H1 (cell line): ENCODE measurements at regions not wholly inside any gene's neighbourhood (a gene's known extent, or its start where the extent isn't known, plus 50 kb on each side); places are given as distances from the start of the nearest gene placed in this dataset.

Experiments
- CTCF ChIA-PET: fragments of 300-600 bp; sonication (Branson Sonifier 250); formaldehyde crosslinking; loops from one replicate; lab custom pipeline; 2021; ENCODE audit not compliant: partially characterized antibody; lab: Charles Lee
- POLR2A ChIA-PET: fragments of 300-600 bp; sonication (Branson Sonifier 250); formaldehyde crosslinking; loops from one replicate; lab custom pipeline; 2021; ENCODE audit warnings: inconsistent platforms; ENCODE audit not compliant: partially characterized antibody; lab: Charles Lee
- DNase-seq, 2 experiments: peaks; one replicate each; pipeline versions ENCODE4 v3.0.0 to v3.0.0-alpha.2; 2010 to 2022; ENCODE audit warnings: low spot score in 2 of 2, low read depth in 1 of 2, mixed read lengths in 1 of 2
- FAIRE-seq: peaks from 2 replicates; lab custom pipeline; 2011; peaks lifted over from hg19 to GRCh38; lab: Jason Lieb, UNC
- H2AFZ ChIP-seq: 2 replicates; pipeline ENCODE4 v1.8.1; 2012; ENCODE audit warnings: low read length, inconsistent platforms
- H2AK5ac ChIP-seq: 2 replicates; pipeline ENCODE4 v1.6.1; 2013; ENCODE audit warnings: low read depth, low read length
- H2BK120ac ChIP-seq: replicated peaks from 2 replicates; pipeline ENCODE3; 2013; ENCODE audit warnings: low read depth, low read length, inconsistent platforms
- H2BK12ac ChIP-seq: 2 replicates; pipeline ENCODE4 v1.6.1; 2013; ENCODE audit warnings: low read depth, low read length
- H2BK15ac ChIP-seq: 2 replicates; pipeline ENCODE4 v1.6.1; 2013; ENCODE audit warnings: low read length
- H2BK20ac ChIP-seq: 2 replicates; pipeline ENCODE4 v1.6.1; 2013; ENCODE audit warnings: low read length
- H2BK5ac ChIP-seq: 2 replicates; pipeline ENCODE4 v1.6.1; 2013; ENCODE audit warnings: low read depth, low read length
- H3K14ac ChIP-seq: 2 replicates; pipeline ENCODE4 v1.6.1; 2013; ENCODE audit warnings: inconsistent platforms; ENCODE audit not compliant: insufficient read length
- H3K18ac ChIP-seq: 2 replicates; pipeline ENCODE4 v1.6.1; 2013; ENCODE audit warnings: low read length; ENCODE audit errors: extremely low read depth
- H3K23ac ChIP-seq: 2 replicates; pipeline ENCODE4 v1.6.1; 2013; ENCODE audit warnings: inconsistent platforms; ENCODE audit not compliant: insufficient read length
- H3K23me2 ChIP-seq: 2 replicates; pipeline ENCODE4 v1.6.1; 2013; ENCODE audit warnings: low read depth, low read length
- H3K27ac ChIP-seq: 2 replicates; pipeline ENCODE4 v1.6.1; 2011; ENCODE audit warnings: low read depth, low read length, inconsistent platforms
- H3K27me3 ChIP-seq, 4 experiments: replicated peaks in 1 of 4; 1 replicate in 1 of 4; 2 replicates in 3 of 4; pipeline versions ENCODE4 v1.6.1 to v1.8.1; 2011 to 2013; ENCODE audit warnings: low read length in 3 of 4, mild to moderate bottlenecking in 3 of 4, inconsistent platforms in 2 of 4, mixed read lengths in 2 of 4, moderate library complexity in 1 of 4; ENCODE audit not compliant: control insufficient read depth in 3 of 4, insufficient read depth in 3 of 4; ENCODE audit errors: extremely low read depth in 1 of 4
- H3K36me3 ChIP-seq, 4 experiments: 2 replicates each; pipeline versions ENCODE4 v1.6.1 to v1.8.1; 2011 to 2013; ENCODE audit warnings: mild to moderate bottlenecking in 4 of 4, low read length in 3 of 4, moderate library complexity in 2 of 4, control low read depth in 1 of 4, inconsistent platforms in 1 of 4; ENCODE audit not compliant: insufficient read depth in 4 of 4, control insufficient read depth in 2 of 4
- H3K4ac ChIP-seq: replicated peaks from 2 replicates; pipeline ENCODE3; 2013; ENCODE audit warnings: low read length, low read depth, mixed read lengths, inconsistent platforms; ENCODE audit not compliant: insufficient read length
- H3K4me1 ChIP-seq, 4 experiments: replicated peaks in 1 of 4; 1 replicate in 1 of 4; 2 replicates in 3 of 4; pipeline versions ENCODE4 v1.6.1 to v1.8.1; 2011 to 2013; ENCODE audit warnings: low read length in 3 of 4, inconsistent platforms in 2 of 4, mixed read lengths in 1 of 4; ENCODE audit not compliant: insufficient read depth in 4 of 4, control insufficient read depth in 3 of 4
- H3K4me2 ChIP-seq, 2 experiments: 2 replicates each; pipeline versions ENCODE4 v1.6.1 to v1.8.1; 2011 to 2013; ENCODE audit warnings: low read depth in 2 of 2, low read length in 2 of 2, control low read depth in 1 of 2, inconsistent platforms in 1 of 2, mild to moderate bottlenecking in 1 of 2; ENCODE audit not compliant: insufficient read depth in 1 of 2
- H3K4me3 ChIP-seq, 4 experiments: fragments of 200-600, 300-600 bp in 1 of 4; sonication (generic), shearing (Covaris generic), sonication (Bioruptor Twin) in 1 of 4; 2 replicates each; pipeline versions ENCODE4 v1.5.1 to v1.8.1; 2011 to 2016; ENCODE audit warnings: low read length in 4 of 4, low read depth in 3 of 4, control low read depth in 2 of 4, inconsistent platforms in 2 of 4, mild to moderate bottlenecking in 2 of 4, mixed read lengths in 1 of 4, moderate library complexity in 1 of 4; ENCODE audit not compliant: insufficient read depth in 2 of 4; ENCODE audit errors: extremely low read depth in 1 of 4
- H3K56ac ChIP-seq: replicated peaks from 2 replicates; pipeline ENCODE3; 2013; ENCODE audit warnings: low read depth, mild to moderate bottlenecking, mixed read lengths, low read length, inconsistent platforms; ENCODE audit not compliant: insufficient read length
- H3K79me1 ChIP-seq: 2 replicates; pipeline ENCODE4 v1.6.1; 2013; ENCODE audit warnings: low read depth, low read length, control low read depth
- H3K79me2 ChIP-seq, 2 experiments: 2 replicates each; pipeline versions ENCODE4 v1.6.1 to v1.8.1; 2012 to 2013; ENCODE audit warnings: low read length in 2 of 2, mild to moderate bottlenecking in 2 of 2, inconsistent platforms in 1 of 2; ENCODE audit not compliant: insufficient read depth in 2 of 2, control insufficient read depth in 1 of 2
- H3K9ac ChIP-seq, 4 experiments: replicated peaks in 1 of 4; 1 replicate in 1 of 4; 2 replicates in 3 of 4; pipeline versions ENCODE4 v1.6.1 to v1.8.1; 2011 to 2013; ENCODE audit warnings: low read depth in 3 of 4, low read length in 3 of 4, control low read depth in 2 of 4, mild to moderate bottlenecking in 2 of 4, moderate library complexity in 2 of 4, inconsistent platforms in 1 of 4; ENCODE audit errors: extremely low read depth in 1 of 4
- H3K9me3 ChIP-seq, 2 experiments: 2 replicates each; pipeline versions ENCODE4 v1.6.1 to v1.8.1; 2012 to 2013; ENCODE audit warnings: mild to moderate bottlenecking in 2 of 2, moderate library complexity in 2 of 2, control low read depth in 1 of 2, inconsistent platforms in 1 of 2, low read depth in 1 of 2, low read length in 1 of 2, mixed read lengths in 1 of 2; ENCODE audit not compliant: insufficient read depth in 2 of 2
- H4K20me1 ChIP-seq, 2 experiments: replicated peaks in 1 of 2; 2 replicates each; pipeline versions ENCODE3 to v1.8.1; 2011 to 2013; ENCODE audit warnings: inconsistent platforms in 2 of 2, low read length in 2 of 2, mild to moderate bottlenecking in 1 of 2; ENCODE audit not compliant: insufficient read depth in 2 of 2, control insufficient read depth in 1 of 2
- H4K5ac ChIP-seq: 2 replicates; pipeline ENCODE4 v1.6.1; 2013; ENCODE audit warnings: low read length, low read depth, mixed read lengths, inconsistent platforms; ENCODE audit not compliant: insufficient read length
- H4K8ac ChIP-seq: 2 replicates; pipeline ENCODE4 v1.8.0; 2013; ENCODE audit warnings: mild to moderate bottlenecking, moderate library complexity, low read length, inconsistent platforms; ENCODE audit not compliant: insufficient read depth; ENCODE audit errors: extremely low read depth
- H4K91ac ChIP-seq: replicated peaks from 2 replicates; pipeline ENCODE3; 2013; ENCODE audit warnings: low read length, mixed read lengths, inconsistent platforms; ENCODE audit not compliant: insufficient read length
- HDAC2 ChIP-seq, 2 experiments: fragments of 300-600 bp in 1 of 2; sonication (generic) in 1 of 2; IDR thresholded peaks; 2 replicates each; pipeline ENCODE4 v1.6.1; 2011 to 2012; ENCODE audit warnings: low read depth in 2 of 2, low read length in 2 of 2, mild to moderate bottlenecking in 2 of 2, moderate library complexity in 2 of 2, borderline replicate concordance in 1 of 2, inconsistent platforms in 1 of 2
- MAFK ChIP-seq: IDR thresholded peaks from 2 replicates; pipeline ENCODE4 v1.6.1; 2012; ENCODE audit warnings: low read depth, mild to moderate bottlenecking, improper control_type of control experiment, low read length
- RFX5 ChIP-seq: IDR thresholded peaks from 2 replicates; pipeline ENCODE4 v1.6.1; 2011; ENCODE audit warnings: low read depth, low read length, improper control_type of control experiment, borderline replicate concordance
- SAP30 ChIP-seq: fragments of 300-600 bp; sonication (generic); IDR thresholded peaks from 2 replicates; pipeline ENCODE4 v1.7.1; 2012; ENCODE audit warnings: low read length, moderate library complexity, mild to moderate bottlenecking, inconsistent platforms; ENCODE audit not compliant: insufficient read depth, insufficient replicate concordance
- SIN3A ChIP-seq, 2 experiments: IDR thresholded peaks in 1 of 2; conservative IDR thresholded peaks in 1 of 2; 2 replicates each; pipeline ENCODE4 v1.6.1; 2011 to 2012; ENCODE audit warnings: low read length in 2 of 2, improper control_type of control experiment in 1 of 2, low read depth in 1 of 2, mild to moderate bottlenecking in 1 of 2
- SIRT6 ChIP-seq: IDR thresholded peaks from one replicate; pipeline ENCODE4 v1.7.1; 2012; ENCODE audit warnings: low read length, inconsistent platforms
- SIX5 ChIP-seq: IDR thresholded peaks from 2 replicates; pipeline ENCODE4 v1.6.1; 2011; ENCODE audit warnings: mild to moderate bottlenecking, low read depth, low read length
- SUZ12 ChIP-seq: fragments of 200-600 bp; sonication (generic); IDR thresholded peaks from 2 replicates; pipeline ENCODE4 v1.6.1; 2012; ENCODE audit warnings: mild to moderate bottlenecking, inconsistent platforms, low read length, moderate library complexity, mixed read lengths
- TAF1 ChIP-seq: IDR thresholded peaks from 2 replicates; pipeline ENCODE4 v1.6.1; 2011; ENCODE audit warnings: mild to moderate bottlenecking, low read depth, low read length
- TBP ChIP-seq: IDR thresholded peaks from 2 replicates; pipeline ENCODE4 v1.6.1; 2011; ENCODE audit warnings: low read depth, low read length, improper control_type of control experiment
- WGBS, 2 experiments: shearing (Covaris generic) in 1 of 2; methylation state at CpG; one replicate each; pipeline versions ENCODE4 v1.1.6 to v1.1.7; 2013 to 2015; ENCODE audit warnings: low lambda C conversion rate in 2 of 2, mixed read lengths in 2 of 2, inconsistent platforms in 1 of 2, low coverage in 1 of 2, missing lambda C conversion rate in 1 of 2; ENCODE audit not compliant: insufficient replicate concordance in 2 of 2, insufficient coverage in 1 of 2, insufficient read length in 1 of 2; ENCODE audit errors: extremely low coverage in 1 of 2, missing lambda C conversion rate in 1 of 2; 5-methylcytosine and 5-hydroxymethylcytosine counted together
- TF ChIP-seq, protein P1 (sequence below): IDR thresholded peaks from 2 replicates; pipeline ENCODE4 v1.6.1; 2012; ENCODE audit warnings: inconsistent platforms
- TF ChIP-seq, protein P2 (sequence below): IDR thresholded peaks from 2 replicates; pipeline ENCODE4 v1.6.1; 2012; ENCODE audit warnings: low read length, inconsistent platforms

DNA sequence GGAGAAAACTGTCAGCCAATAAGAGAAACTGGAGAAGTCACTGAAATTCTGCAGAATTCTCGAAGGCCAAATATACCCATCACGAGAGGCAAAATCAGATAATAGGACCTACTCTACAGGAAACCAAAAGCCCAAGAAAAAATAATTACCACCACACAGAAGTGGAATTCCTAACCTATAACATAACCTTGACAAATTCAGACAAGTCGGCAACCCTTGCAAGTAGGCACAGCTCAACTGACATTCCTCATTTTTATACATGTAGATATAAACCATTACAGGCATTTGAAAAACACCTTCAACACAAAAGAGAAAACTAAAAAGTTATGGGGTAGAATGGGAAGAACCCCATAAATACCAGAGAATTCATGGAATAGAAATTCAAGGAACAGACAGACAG is 290.3 kb upstream of the USP9Y start:
- Histone ChIP-seq H2BK15ac (no peak overlapping the region), H2BK12ac (no peak overlapping the region), H3K14ac (no peak overlapping the region), H4K91ac (no peak overlapping the region), H3K27ac (no peak overlapping the region), H3K9me3 (no peaks in the 10 kb centered on the region; a peak in 1 of 4 replicates), H2AFZ (no peak overlapping the region), H3K9ac (no peak overlapping the region), H2BK20ac (no peak overlapping the region), H3K23ac (no peak overlapping the region), H2BK5ac (no peak overlapping the region), H3K23me2 (no peaks in the 10 kb centered on the region; the same call in 1 of the 2 replicates), H3K56ac (no peak overlapping the region), H3K18ac (no peak overlapping the region), H3K36me3 (no peaks in the 10 kb centered on the region), H3K27me3 (no peaks in the 10 kb centered on the region), H4K8ac (no peak overlapping the region), H4K5ac (no peak overlapping the region), H4K20me1 (no peaks in the 10 kb centered on the region), H2AK5ac (no peak overlapping the region), H3K4me1 (no peaks in the 10 kb centered on the region), H2BK120ac (no peak overlapping the region), H3K79me2 (no peaks in the 10 kb centered on the region), H3K79me1 (no peaks in the 10 kb centered on the region), H3K4me3 (no peak overlapping the region), H3K4ac (no peak overlapping the region), H3K4me2 (no peak overlapping the region)
- POLR2A ChIA-PET, result no interaction called here
- 96% methylated on average over 2 of the region's 3 CpGs; no CpG with 5 or more reads in 1 of the 2 experiments for WGBS, 2 experiments
- DNase-seq (no peak), FAIRE-seq (no peak)
- CTCF ChIA-PET, result no interaction called here
- TF ChIP-seq MAFK, result no peak
- no peak for TF ChIP-seq SIRT6
- no peak for TF ChIP-seq SIN3A (conservative IDR thresholded peaks at IDR 0.05 in 1 of 2, IDR thresholded peaks at IDR 0.05 in 1 of 2; ENCODE audit: low read depth in 1 of 2, low read length in 2 of 2)
- no peak for TF ChIP-seq SUZ12
- no peak for TF ChIP-seq RFX5
- no peak for TF ChIP-seq TBP
- TF ChIP-seq, protein P1, sequence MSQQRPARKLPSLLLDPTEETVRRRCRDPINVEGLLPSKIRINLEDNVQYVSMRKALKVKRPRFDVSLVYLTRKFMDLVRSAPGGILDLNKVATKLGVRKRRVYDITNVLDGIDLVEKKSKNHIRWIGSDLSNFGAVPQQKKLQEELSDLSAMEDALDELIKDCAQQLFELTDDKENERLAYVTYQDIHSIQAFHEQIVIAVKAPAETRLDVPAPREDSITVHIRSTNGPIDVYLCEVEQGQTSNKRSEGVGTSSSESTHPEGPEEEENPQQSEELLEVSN, result no peak
- TF ChIP-seq SIX5, result no peak
- no peak for TF ChIP-seq SAP30
- TF ChIP-seq HDAC2 (IDR thresholded peaks at IDR 0.05; ENCODE audit: borderline replicate concordance in 1 of 2, low read depth in 2 of 2, low read length in 2 of 2), result no peak
- TF ChIP-seq TAF1, result no peak
- TF ChIP-seq, protein P2, sequence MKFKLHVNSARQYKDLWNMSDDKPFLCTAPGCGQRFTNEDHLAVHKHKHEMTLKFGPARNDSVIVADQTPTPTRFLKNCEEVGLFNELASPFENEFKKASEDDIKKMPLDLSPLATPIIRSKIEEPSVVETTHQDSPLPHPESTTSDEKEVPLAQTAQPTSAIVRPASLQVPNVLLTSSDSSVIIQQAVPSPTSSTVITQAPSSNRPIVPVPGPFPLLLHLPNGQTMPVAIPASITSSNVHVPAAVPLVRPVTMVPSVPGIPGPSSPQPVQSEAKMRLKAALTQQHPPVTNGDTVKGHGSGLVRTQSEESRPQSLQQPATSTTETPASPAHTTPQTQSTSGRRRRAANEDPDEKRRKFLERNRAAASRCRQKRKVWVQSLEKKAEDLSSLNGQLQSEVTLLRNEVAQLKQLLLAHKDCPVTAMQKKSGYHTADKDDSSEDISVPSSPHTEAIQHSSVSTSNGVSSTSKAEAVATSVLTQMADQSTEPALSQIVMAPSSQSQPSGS, result no peak
